HepG2 (cell line): ENCODE measurements at regions not wholly inside any gene's neighbourhood (a gene's known extent, or its start where the extent isn't known, plus 50 kb on each side); places are given as distances from the start of the nearest gene placed in this dataset.

Source experiments
- ARNT ChIP-seq: fragments of 450-650 bp; IDR thresholded peaks from 2 replicates; pipeline ENCODE4 v1.6.1; 2017
- ATRX ChIP-seq: sonication (generic); formaldehyde crosslinking; IDR thresholded peaks from 2 replicates; pipeline ENCODE4 v1.4.0; 2020; ENCODE audit warnings: missing genetic modification reagents, borderline replicate concordance
- CREM ChIP-seq, 2 experiments: sonication (generic) in 1 of 2; formaldehyde crosslinking in 1 of 2; IDR thresholded peaks; 2 replicates each; pipeline versions ENCODE4 v1.4.0 to v1.6.1; 2016 to 2020; ENCODE audit warnings: antibody characterized with exemption in 1 of 2, mild to moderate bottlenecking in 1 of 2, missing genetic modification reagents in 1 of 2
- ELK4 ChIP-seq: sonication (generic); formaldehyde crosslinking; IDR thresholded peaks from 2 replicates; pipeline ENCODE4 v1.9.0; 2021; ENCODE audit warnings: missing genetic modification reagents, borderline replicate concordance
- EZH2 ChIP-seq: conservative IDR thresholded peaks from 2 replicates; pipeline ENCODE4 v1.6.1; 2012; ENCODE audit warnings: mild to moderate bottlenecking, low read depth, low read length, moderate library complexity
- FIP1L1 ChIP-seq: fragments of 200-400 bp; formaldehyde crosslinking; IDR thresholded peaks from 2 replicates; pipeline ENCODE4 v1.6.1; 2018; ENCODE audit warnings: low read depth, mild to moderate bottlenecking, low read length, moderate library complexity, borderline replicate concordance; ENCODE audit not compliant: insufficient read depth
- FOXK1 ChIP-seq: sonication (generic); formaldehyde crosslinking; IDR thresholded peaks from 2 replicates; pipeline ENCODE4 v1.4.0; 2020; ENCODE audit warnings: low read depth, missing genetic modification reagents, borderline replicate concordance
- GPN1 ChIP-seq: sonication (generic); formaldehyde crosslinking; IDR thresholded peaks from 2 replicates; pipeline ENCODE4 v1.5.1; 2020; ENCODE audit warnings: missing genetic modification reagents, borderline replicate concordance
- KMT2A ChIP-seq: sonication (generic); formaldehyde crosslinking; IDR thresholded peaks from 2 replicates; pipeline ENCODE4 v1.4.0; 2020; ENCODE audit warnings: missing genetic modification reagents
- LRRFIP1 ChIP-seq: sonication (generic); formaldehyde crosslinking; conservative IDR thresholded peaks from 2 replicates; pipeline ENCODE4 v1.4.0; 2020; ENCODE audit warnings: missing genetic modification reagents
- MAFF ChIP-seq: IDR thresholded peaks from 2 replicates; pipeline ENCODE4 v1.6.1; 2011; ENCODE audit warnings: low read depth, low read length, improper control_type of control experiment
- MIER3 ChIP-seq: IDR thresholded peaks from 2 replicates; pipeline ENCODE4 v1.6.1; 2016; ENCODE audit warnings: missing compliant biosample characterization, borderline replicate concordance
- MXD1 ChIP-seq: sonication (generic); formaldehyde crosslinking; IDR thresholded peaks from 2 replicates; pipeline ENCODE4 v1.4.0; 2020; ENCODE audit warnings: mild to moderate bottlenecking, missing genetic modification reagents
- TFE3 ChIP-seq: IDR thresholded peaks from 2 replicates; pipeline ENCODE4 v1.6.1; 2016
- ZMYM4 ChIP-seq: sonication (generic); formaldehyde crosslinking; IDR thresholded peaks from 2 replicates; pipeline ENCODE4 v1.8.1; 2023; ENCODE audit warnings: mild to moderate bottlenecking, missing genetic modification reagents
- ZNF607 ChIP-seq: sonication (generic); formaldehyde crosslinking; IDR thresholded peaks from 2 replicates; pipeline ENCODE4 v1.5.1; 2020; ENCODE audit warnings: missing genetic modification reagents, mild to moderate bottlenecking, borderline replicate concordance
- ZNF790 ChIP-seq: sonication (generic); formaldehyde crosslinking; IDR thresholded peaks from 2 replicates; pipeline ENCODE4 v1.8.0; 2022; ENCODE audit warnings: missing genetic modification reagents, mild to moderate bottlenecking, borderline replicate concordance

GRCh38 chr5:104178829-104179456 is 616.4 kb upstream of the NUDT12 start (continued):
- TF ChIP-seq TFE3 (CRISPR knock-in tag), result no peak
- TF ChIP-seq MAFF, result no peak
- peak; percentile 48; the same call in 1 of the 2 replicates for TF ChIP-seq ZMYM4 (CRISPR knock-in tag)
- TF ChIP-seq ARNT, result no peak
- no peak for TF ChIP-seq ATRX (CRISPR knock-in tag)
- peak; percentile 25; the same call in 1 of the 2 replicates for TF ChIP-seq CREM (IDR thresholded peaks at IDR 0.05)
- TF ChIP-seq CREM (CRISPR knock-in tag; IDR thresholded peaks at IDR 0.05), result no peak
- no peak for TF ChIP-seq FIP1L1
- no peak for TF ChIP-seq ZNF607 (CRISPR knock-in tag)
- no peak for TF ChIP-seq ZNF790
- TF ChIP-seq GPN1 (CRISPR knock-in tag), result no peak
- no peak for TF ChIP-seq EZH2
- TF ChIP-seq FOXK1 (CRISPR knock-in tag), result no peak
- TF ChIP-seq KMT2A, result no peak
- TF ChIP-seq MIER3, result no peak
- no peak for TF ChIP-seq LRRFIP1 (CRISPR knock-in tag)
- no peak for TF ChIP-seq ELK4
- no peak for TF ChIP-seq MXD1 (CRISPR knock-in tag)
